Fibroblast of peridontal ligament (primary cell): ENCODE measurements at regions not wholly inside any gene's neighbourhood (a gene's known extent, or its start where the extent isn't known, plus 50 kb on each side); places are given as distances from the start of the nearest gene placed in this dataset.
"Not testable (repeated sequence)": the region's sequence is repeated elsewhere in the genome, so short reads cannot be mapped to it uniquely, and the experiment has no call there.

ENCODE experiments used
- DNase-seq: peaks from one replicate; pipeline ENCODE4 v3.0.0-alpha.2; 2010; ENCODE audit errors: extremely low read depth

GRCh38 chr16:49940464-49941224 is 84.4 kb upstream of the CNEP1R1 start:
- DNase-seq = no peak

GRCh38 chr16:49944221-49944620 is 80.8 kb upstream of the CNEP1R1 start:
- DNase-seq = no peak

GRCh38 chr16:49947907-49948678 is 76.9 kb upstream of the CNEP1R1 start:
- DNase-seq = no peak

- no peak for DNase-seq
These were observed 73.3 kb upstream of the CNEP1R1 start for GRCh38 chr16:49951574-49952195.

GRCh38 chr16:49952386-49952785 is 72.6 kb upstream of the CNEP1R1 start:
- no peak for DNase-seq

- DNase-seq = no peak
These were observed 71.9 kb upstream of the CNEP1R1 start for GRCh38 chr16:49953090-49953489.

GRCh38 chr16:49955858-49956257 is 69.2 kb upstream of the CNEP1R1 start:
- DNase-seq = no peak

GRCh38 chr16:49956915-49957314 is 68.1 kb upstream of the CNEP1R1 start:
- no peak for DNase-seq

GRCh38 chr16:49958448-49958847 is 66.6 kb upstream of the CNEP1R1 start:
- no peak for DNase-seq

- DNase-seq = no peak
These were observed 65.3 kb upstream of the CNEP1R1 start for GRCh38 chr16:49959552-49960277.

GRCh38 chr16:49961089-49961488 is 63.9 kb upstream of the CNEP1R1 start:
- no peak for DNase-seq

- not testable (repeated sequence) for DNase-seq
These were observed 62.5 kb upstream of the CNEP1R1 start for GRCh38 chr16:49962566-49962965.

GRCh38 chr16:49964316-49964715 is 60.7 kb upstream of the CNEP1R1 start:
- DNase-seq = no peak

GRCh38 chr16:49964973-49965372 is 60.1 kb upstream of the CNEP1R1 start:
- DNase-seq = no peak

GRCh38 chr16:49967012-49967559 is 57.9 kb upstream of the CNEP1R1 start:
- no peak for DNase-seq

GRCh38 chr16:49969091-49970030 is 55.7 kb upstream of the CNEP1R1 start:
- DNase-seq = no peak

- no peak for DNase-seq
These were observed 54.1 kb upstream of the CNEP1R1 start for GRCh38 chr16:49970797-49971431.

- DNase-seq = no peak
These were observed 52.7 kb upstream of the CNEP1R1 start for GRCh38 chr16:49972280-49972679.

- no peak for DNase-seq
These were observed 52.1 kb upstream of the CNEP1R1 start for GRCh38 chr16:49972961-49973360.
